OCI-LY7 (cell line): ENCODE measurements at regions not wholly inside any gene's neighbourhood (a gene's known extent, or its start where the extent isn't known, plus 50 kb on each side); places are given as distances from the start of the nearest gene placed in this dataset.

Experiments
- BruUV-seq: library from RNA; stranded (reverse); fragments of 400-500 nt; replicated peaks from 2 replicates; lab custom pipeline; 2021; lab: Mats Ljungman, UMichigan
- CTCF ChIA-PET: fragments of 300-600 bp; sonication (Branson Sonifier 250); formaldehyde crosslinking; loops from one replicate; lab custom pipeline; 2022; ENCODE audit warnings: antibody characterized with exemption; ENCODE audit not compliant: unreplicated experiment; lab: Charles Lee
- POLR2A ChIA-PET: fragments of 300-600 bp; sonication (Branson Sonifier 250); formaldehyde crosslinking; loops from one replicate; lab custom pipeline; 2022; ENCODE audit warnings: antibody characterized with exemption; lab: Charles Lee
- DNase-seq: peaks from one replicate; pipeline ENCODE4 v3.0.0-alpha.2; 2015; ENCODE audit warnings: low spot score
- H2AFZ ChIP-seq: fragments of 200-600 bp; sonication (generic), shearing (Covaris generic); 2 replicates; pipeline ENCODE4 v1.6.1; 2014; ENCODE audit warnings: mild to moderate bottlenecking, antibody characterized with exemption, low read length, moderate library complexity
- H3K27ac ChIP-seq: fragments of 200-600 bp; sonication (generic); 2 replicates; pipeline ENCODE4 v1.5.1; 2014; ENCODE audit warnings: mixed run types, low read depth, mild to moderate bottlenecking, moderate library complexity, low read length, inconsistent platforms; ENCODE audit not compliant: poor library complexity, severe bottlenecking
- H3K36me3 ChIP-seq: fragments of 200-600 bp; sonication (generic); 2 replicates; pipeline ENCODE4 v1.6.1; 2014; ENCODE audit warnings: mild to moderate bottlenecking, antibody characterized with exemption, low read length, moderate library complexity, mixed read lengths; ENCODE audit not compliant: insufficient read depth
- H3K4me1 ChIP-seq: fragments of 200-600 bp; sonication (generic); 2 replicates; pipeline ENCODE4 v1.5.1; 2014; ENCODE audit warnings: mild to moderate bottlenecking, low read length; ENCODE audit not compliant: insufficient read depth, poor library complexity, severe bottlenecking
- H3K4me2 ChIP-seq: fragments of 200-600 bp; sonication (generic); 2 replicates; pipeline ENCODE4 v1.6.1; 2014; ENCODE audit warnings: mild to moderate bottlenecking, low read length
- H3K4me3 ChIP-seq: fragments of 200-600 bp; sonication (generic); 2 replicates; pipeline ENCODE4 v1.5.1; 2014; ENCODE audit warnings: mild to moderate bottlenecking, low read depth, low read length; ENCODE audit not compliant: poor library complexity, severe bottlenecking
- H3K79me2 ChIP-seq: fragments of 200-600 bp; sonication (generic); 2 replicates; pipeline ENCODE4 v1.6.1; 2016; ENCODE audit warnings: low read depth, mild to moderate bottlenecking, low read length, moderate library complexity, mixed read lengths; ENCODE audit not compliant: insufficient read depth
- H3K9me2 ChIP-seq: fragments of 200-600 bp; sonication (generic); 2 replicates; pipeline ENCODE4 v1.6.1; 2016; ENCODE audit warnings: mild to moderate bottlenecking, low read length, mixed read lengths; ENCODE audit not compliant: insufficient read depth
- H3K9me3 ChIP-seq: fragments of 200-600 bp; sonication (generic); 2 replicates; pipeline ENCODE4 v1.6.1; 2014; ENCODE audit warnings: mild to moderate bottlenecking, mixed run types, low read length, mixed read lengths
- H4K20me1 ChIP-seq: fragments of 200-600 bp; sonication (generic); 2 replicates; pipeline ENCODE4 v1.6.1; 2014; ENCODE audit warnings: mild to moderate bottlenecking, antibody characterized with exemption, low read length, moderate library complexity, mixed read lengths; ENCODE audit not compliant: insufficient read depth
- EZH2phosphoT487 ChIP-seq: fragments of 200-600 bp; sonication (generic); IDR thresholded peaks from 2 replicates; pipeline ENCODE4 v1.6.1; 2018; ENCODE audit warnings: low read depth, borderline replicate concordance, mild to moderate bottlenecking, mixed run types, antibody characterized with exemption, low read length, moderate library complexity, mixed read lengths
- intact Hi-C: fragments of 100-400 bp; cut with micrococcal nuclease; formaldehyde crosslinking; loops from one replicate; pipeline ENCODE4 v1.10.0; 2022; ENCODE audit not compliant: unreplicated experiment
- TF ChIP-seq, protein P1 (sequence below): fragments of 200-600 bp; sonication (generic); conservative IDR thresholded peaks from 2 replicates; pipeline ENCODE4 v1.5.1; 2014; ENCODE audit warnings: mild to moderate bottlenecking, antibody characterized with exemption, low read length, moderate library complexity, mixed read lengths

DNA sequence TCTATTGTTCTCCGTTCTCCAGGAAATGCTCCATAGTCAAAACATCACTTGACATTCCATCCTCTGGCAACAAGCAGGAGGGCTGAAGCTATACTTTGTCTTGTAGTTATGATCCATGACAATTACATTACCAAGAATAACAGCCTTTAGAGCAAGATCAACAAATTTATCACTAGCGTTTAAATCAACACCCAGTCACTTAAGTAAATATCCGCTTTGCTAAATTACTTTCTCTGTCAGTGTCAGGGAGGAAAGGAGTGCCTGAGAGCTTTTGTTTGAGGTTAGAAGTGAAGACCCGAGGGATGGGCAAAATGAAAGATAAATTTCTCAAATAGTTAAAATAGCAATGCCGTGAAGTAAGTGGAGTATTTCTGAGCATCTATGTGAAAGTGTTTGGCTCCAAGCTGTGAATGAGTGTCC, 236.1 kb upstream of the BMPER start:
- Histone ChIP-seq H3K79me2 (no peaks in the 10 kb centered on the region), H3K27ac (no peak overlapping the region), H3K4me3 (no peak overlapping the region), H3K4me1 (peaks cover 24% of the 10 kb centered on the region), H3K9me2 (no peaks in the 10 kb centered on the region), H4K20me1 (no peaks in the 10 kb centered on the region), H3K9me3 (no peaks in the 10 kb centered on the region), H3K36me3 (no peaks in the 10 kb centered on the region), H2AFZ (no peak overlapping the region), H3K4me2 (no peak overlapping the region)
- no TSS peak for BruUV-seq
- TF ChIP-seq EZH2phosphoT487 = no peak
- TF ChIP-seq, protein P1, sequence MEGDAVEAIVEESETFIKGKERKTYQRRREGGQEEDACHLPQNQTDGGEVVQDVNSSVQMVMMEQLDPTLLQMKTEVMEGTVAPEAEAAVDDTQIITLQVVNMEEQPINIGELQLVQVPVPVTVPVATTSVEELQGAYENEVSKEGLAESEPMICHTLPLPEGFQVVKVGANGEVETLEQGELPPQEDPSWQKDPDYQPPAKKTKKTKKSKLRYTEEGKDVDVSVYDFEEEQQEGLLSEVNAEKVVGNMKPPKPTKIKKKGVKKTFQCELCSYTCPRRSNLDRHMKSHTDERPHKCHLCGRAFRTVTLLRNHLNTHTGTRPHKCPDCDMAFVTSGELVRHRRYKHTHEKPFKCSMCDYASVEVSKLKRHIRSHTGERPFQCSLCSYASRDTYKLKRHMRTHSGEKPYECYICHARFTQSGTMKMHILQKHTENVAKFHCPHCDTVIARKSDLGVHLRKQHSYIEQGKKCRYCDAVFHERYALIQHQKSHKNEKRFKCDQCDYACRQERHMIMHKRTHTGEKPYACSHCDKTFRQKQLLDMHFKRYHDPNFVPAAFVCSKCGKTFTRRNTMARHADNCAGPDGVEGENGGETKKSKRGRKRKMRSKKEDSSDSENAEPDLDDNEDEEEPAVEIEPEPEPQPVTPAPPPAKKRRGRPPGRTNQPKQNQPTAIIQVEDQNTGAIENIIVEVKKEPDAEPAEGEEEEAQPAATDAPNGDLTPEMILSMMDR = no peak
- no peak for DNase-seq
- ChIA-PET POLR2A (no interaction called here), CTCF (no interaction called here)
- intact Hi-C loops = no loop called here

DNA sequence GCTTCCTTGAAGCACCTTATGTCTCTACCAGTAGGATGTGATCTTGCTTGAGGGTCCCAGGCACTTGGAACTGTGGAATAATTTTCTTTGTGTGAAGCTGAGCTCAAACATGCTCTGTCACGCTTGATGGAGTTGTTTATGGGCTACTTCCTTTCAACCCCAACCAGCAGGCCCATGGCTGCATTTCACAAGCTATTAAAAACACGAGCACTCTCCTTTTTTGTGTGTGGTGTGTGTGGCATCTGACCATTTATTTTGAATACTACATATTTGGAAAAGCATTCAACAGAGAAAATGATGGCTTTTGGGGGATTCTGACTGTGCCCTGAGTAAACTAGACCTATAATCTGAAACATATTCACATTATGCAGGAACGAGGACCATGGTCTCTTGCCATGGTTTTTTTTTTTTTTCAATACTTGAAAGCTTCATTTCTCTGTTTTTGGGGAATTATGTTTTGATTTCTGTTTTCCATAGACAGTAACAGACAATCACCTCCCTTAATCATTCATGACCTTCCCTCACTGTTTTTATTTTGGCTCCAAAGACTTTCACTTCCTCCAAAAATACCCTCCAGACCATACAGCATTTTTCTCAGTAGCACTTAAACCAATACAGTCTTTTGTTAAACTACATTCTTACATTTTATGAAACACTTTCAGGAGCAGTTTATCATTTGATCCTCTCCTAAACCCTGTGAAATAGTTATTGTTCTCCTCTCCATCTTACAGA, 233.6 kb upstream of the BMPER start:
- peak overlapping the region; percentile 57 for H3K27ac ChIP-seq
- POLR2A ChIA-PET = interaction anchor here (0.6 to 1.2 kb wide), 6 partner anchors 8 to 169 kb away, joined by 3 to 4 read pairs (median 3); no protein-coding TSS in a partner anchor
- peak; percentile 68 for DNase-seq
- no peaks in the 10 kb centered on the region for H4K20me1 ChIP-seq
- no peaks in the 10 kb centered on the region for H3K36me3 ChIP-seq
- BruUV-seq = no TSS peak
- no peaks in the 10 kb centered on the region for H3K9me2 ChIP-seq
- H3K4me2 ChIP-seq = peak overlapping the region; percentile 78
- TF ChIP-seq, protein P1 = no peak
- TF ChIP-seq EZH2phosphoT487 = no peak
- H3K9me3 ChIP-seq = no peaks in the 10 kb centered on the region
- intact Hi-C loops = no loop called here
- H3K4me1 ChIP-seq = peaks cover 24% of the 10 kb centered on the region
- H3K79me2 ChIP-seq = no peaks in the 10 kb centered on the region
- CTCF ChIA-PET = no interaction called here
- H3K4me3 ChIP-seq = peak overlapping the region; percentile 48
- peak overlapping the region; percentile 88 for H2AFZ ChIP-seq
